Mesothelial cell of epicardium (in vitro differentiated cells): ENCODE measurements at regions not wholly inside any gene's neighbourhood (a gene's known extent, or its start where the extent isn't known, plus 50 kb on each side); places are given as distances from the start of the nearest gene placed in this dataset.
"Not testable (repeated sequence)": the region's sequence is repeated elsewhere in the genome, so short reads cannot be mapped to it uniquely, and the experiment has no call there.

Experiments used
- DNase-seq, 2 experiments: peaks; one replicate each; pipeline ENCODE4 v3.0.0; 2021; ENCODE audit warnings: low spot score in 2 of 2; ENCODE audit not compliant: unreplicated experiment in 2 of 2
- H3K27ac Mint-ChIP-seq: 2 replicates; pipeline ENCODE4 v1.8.0; 2021; ENCODE audit warnings: mixed read lengths
- H3K27me3 Mint-ChIP-seq: 2 replicates; pipeline ENCODE4 v1.8.0; 2021; ENCODE audit warnings: low read depth, mixed read lengths
- H3K36me3 Mint-ChIP-seq: 2 replicates; pipeline ENCODE4 v1.8.0; 2021; ENCODE audit warnings: mixed read lengths
- H3K4me1 Mint-ChIP-seq: 2 replicates; pipeline ENCODE4 v1.8.0; 2021; ENCODE audit warnings: mixed read lengths
- H3K4me3 Mint-ChIP-seq: 2 replicates; pipeline ENCODE4 v1.8.0; 2021; ENCODE audit warnings: mild to moderate bottlenecking, moderate library complexity, mixed read lengths
- H3K9me3 Mint-ChIP-seq: 2 replicates; pipeline ENCODE4 v1.8.0; 2021; ENCODE audit warnings: mixed read lengths
- TF ChIP-seq, protein P1 (sequence below): fragments of 200-600 bp; sonication (generic); IDR thresholded peaks from one replicate; pipeline ENCODE4 v1.5.0; 2021; ENCODE audit warnings: antibody characterized with exemption; ENCODE audit not compliant: unreplicated experiment

DNA sequence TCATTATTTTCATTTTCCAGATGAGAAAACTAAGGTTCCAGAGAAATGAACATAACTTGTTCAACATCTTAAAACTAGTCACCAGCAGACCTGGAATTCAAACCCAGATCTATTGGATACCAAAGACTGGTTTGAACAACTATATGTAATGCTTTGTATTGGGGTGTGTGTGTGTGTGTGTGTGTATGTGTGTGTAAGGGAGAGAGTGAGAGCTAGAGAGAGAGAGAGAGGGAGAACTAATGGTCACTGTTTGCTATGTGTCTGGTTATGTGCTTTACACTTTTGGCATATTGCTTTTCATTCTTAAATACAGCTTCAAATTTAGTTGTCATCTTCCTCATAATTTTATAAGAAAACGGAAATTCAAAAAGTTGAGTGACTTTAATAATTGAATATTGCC lies 134.7 kb upstream of the ZNF217 start:
- Mint-ChIP-seq H3K27me3 (no peaks in the 10 kb centered on the region), H3K36me3 (no peaks in the 10 kb centered on the region), H3K4me1 (peaks cover 8% of the 10 kb centered on the region), H3K9me3 (no peaks in the 10 kb centered on the region), H3K4me3 (no peak overlapping the region), H3K27ac (no peak overlapping the region)
- no peak for DNase-seq
- TF ChIP-seq, protein P1, sequence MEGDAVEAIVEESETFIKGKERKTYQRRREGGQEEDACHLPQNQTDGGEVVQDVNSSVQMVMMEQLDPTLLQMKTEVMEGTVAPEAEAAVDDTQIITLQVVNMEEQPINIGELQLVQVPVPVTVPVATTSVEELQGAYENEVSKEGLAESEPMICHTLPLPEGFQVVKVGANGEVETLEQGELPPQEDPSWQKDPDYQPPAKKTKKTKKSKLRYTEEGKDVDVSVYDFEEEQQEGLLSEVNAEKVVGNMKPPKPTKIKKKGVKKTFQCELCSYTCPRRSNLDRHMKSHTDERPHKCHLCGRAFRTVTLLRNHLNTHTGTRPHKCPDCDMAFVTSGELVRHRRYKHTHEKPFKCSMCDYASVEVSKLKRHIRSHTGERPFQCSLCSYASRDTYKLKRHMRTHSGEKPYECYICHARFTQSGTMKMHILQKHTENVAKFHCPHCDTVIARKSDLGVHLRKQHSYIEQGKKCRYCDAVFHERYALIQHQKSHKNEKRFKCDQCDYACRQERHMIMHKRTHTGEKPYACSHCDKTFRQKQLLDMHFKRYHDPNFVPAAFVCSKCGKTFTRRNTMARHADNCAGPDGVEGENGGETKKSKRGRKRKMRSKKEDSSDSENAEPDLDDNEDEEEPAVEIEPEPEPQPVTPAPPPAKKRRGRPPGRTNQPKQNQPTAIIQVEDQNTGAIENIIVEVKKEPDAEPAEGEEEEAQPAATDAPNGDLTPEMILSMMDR: no peak

DNA sequence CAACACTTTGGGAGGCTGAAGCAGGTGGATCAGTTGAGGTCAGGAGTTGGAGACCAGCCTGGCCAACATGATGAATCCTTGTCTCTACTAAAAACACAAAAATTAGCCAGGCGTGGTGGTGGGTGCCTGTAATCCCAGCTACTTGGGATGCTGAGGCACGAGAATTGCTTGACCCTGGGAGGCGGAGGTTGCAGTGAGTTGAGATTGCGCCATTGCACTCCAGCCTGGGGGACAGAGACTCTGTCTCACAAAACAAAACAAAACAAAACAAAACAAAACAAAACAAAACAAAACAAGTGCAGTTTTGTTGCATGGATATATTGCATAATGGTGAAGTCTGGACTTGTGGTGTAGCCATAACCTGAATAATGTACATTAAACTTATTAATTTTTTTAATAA lies 133.6 kb upstream of the ZNF217 start:
- H3K9me3 Mint-ChIP-seq, H3K4me1 Mint-ChIP-seq, H3K4me3 Mint-ChIP-seq, H3K27me3 Mint-ChIP-seq, DNase-seq, H3K36me3 Mint-ChIP-seq, H3K27ac Mint-ChIP-seq: not testable (repeated sequence)

DNA sequence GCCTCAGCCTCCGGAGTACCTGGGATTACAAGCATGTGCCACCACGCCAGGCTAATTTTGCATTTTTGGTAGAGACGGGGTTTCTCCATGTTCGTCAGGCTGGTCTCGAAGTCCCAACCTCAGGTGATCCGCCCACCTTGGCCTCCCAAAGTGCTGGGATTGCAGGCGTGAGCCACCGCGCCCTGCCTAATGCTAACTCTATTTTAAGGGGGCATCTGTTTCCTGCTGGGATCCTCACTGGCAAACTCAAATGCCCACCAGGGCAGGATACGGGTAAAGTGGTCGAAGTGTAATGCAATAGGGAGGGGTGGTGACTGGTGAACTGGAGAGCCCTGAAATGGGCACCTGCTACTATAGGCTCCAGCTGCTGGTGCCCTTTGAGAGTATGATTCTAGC lies 131.9 kb upstream of the ZNF217 start:
- TF ChIP-seq, protein P1: no peak
- DNase-seq: no peak
- no peaks in the 10 kb centered on the region for H3K36me3 Mint-ChIP-seq
- H3K4me3 Mint-ChIP-seq: no peak overlapping the region
- no peak overlapping the region for H3K27ac Mint-ChIP-seq
- no peaks in the 10 kb centered on the region for H3K9me3 Mint-ChIP-seq
- H3K4me1 Mint-ChIP-seq: peaks cover 5% of the 10 kb centered on the region
- H3K27me3 Mint-ChIP-seq: no peaks in the 10 kb centered on the region

DNA sequence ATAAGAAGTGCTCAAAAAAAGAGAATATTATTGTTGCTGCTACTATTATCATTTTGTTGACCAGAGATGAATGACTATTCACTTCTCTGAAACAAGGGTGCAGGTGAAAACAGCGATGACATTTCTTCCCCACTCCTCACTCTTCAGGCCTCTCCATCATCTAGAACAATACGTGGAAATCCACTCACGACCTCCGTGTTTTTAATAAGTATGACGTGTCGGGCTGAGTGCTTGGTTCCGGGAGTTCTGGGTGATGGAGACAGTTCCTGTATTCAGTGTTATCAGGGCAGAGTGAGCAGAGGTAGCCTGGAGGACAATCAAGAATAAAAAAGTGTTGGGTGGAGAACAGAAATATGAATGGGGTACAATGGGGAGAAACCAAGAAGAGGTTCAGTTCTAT lies 130.0 kb upstream of the ZNF217 start:
- Mint-ChIP-seq H3K27me3 (no peaks in the 10 kb centered on the region), H3K9me3 (no peaks in the 10 kb centered on the region), H3K36me3 (no peaks in the 10 kb centered on the region), H3K4me3 (no peak overlapping the region), H3K27ac (no peak overlapping the region), H3K4me1 (no peaks in the 10 kb centered on the region)
- TF ChIP-seq, protein P1: no peak
- DNase-seq: no peak

DNA sequence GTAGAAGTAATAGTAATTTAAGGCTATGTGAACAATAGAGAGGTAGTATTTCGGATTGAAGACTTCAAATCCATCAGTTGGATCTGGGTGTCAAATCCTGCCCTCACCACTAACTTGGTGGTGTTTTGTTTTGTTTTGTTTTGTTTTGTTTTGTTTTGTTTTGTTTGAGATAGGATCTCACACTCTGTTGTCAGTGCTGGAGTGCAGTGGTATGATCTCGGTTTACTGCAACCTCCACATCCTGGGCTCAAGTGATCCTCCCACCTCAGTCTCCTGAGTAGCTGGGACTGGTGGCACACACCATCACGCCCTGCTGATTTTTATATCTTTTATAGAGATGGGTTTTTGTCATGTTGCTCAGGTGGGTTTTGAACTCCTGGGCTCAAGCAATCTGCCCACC lies 129.4 kb upstream of the ZNF217 start:
- TF ChIP-seq, protein P1: no peak
- H3K4me1 Mint-ChIP-seq: peaks cover under 1% of the 10 kb centered on the region
- no peaks in the 10 kb centered on the region for H3K36me3 Mint-ChIP-seq
- no peak for DNase-seq
- H3K27ac Mint-ChIP-seq: no peak overlapping the region
- no peaks in the 10 kb centered on the region for H3K27me3 Mint-ChIP-seq
- no peaks in the 10 kb centered on the region for H3K9me3 Mint-ChIP-seq
- H3K4me3 Mint-ChIP-seq: no peak overlapping the region

DNA sequence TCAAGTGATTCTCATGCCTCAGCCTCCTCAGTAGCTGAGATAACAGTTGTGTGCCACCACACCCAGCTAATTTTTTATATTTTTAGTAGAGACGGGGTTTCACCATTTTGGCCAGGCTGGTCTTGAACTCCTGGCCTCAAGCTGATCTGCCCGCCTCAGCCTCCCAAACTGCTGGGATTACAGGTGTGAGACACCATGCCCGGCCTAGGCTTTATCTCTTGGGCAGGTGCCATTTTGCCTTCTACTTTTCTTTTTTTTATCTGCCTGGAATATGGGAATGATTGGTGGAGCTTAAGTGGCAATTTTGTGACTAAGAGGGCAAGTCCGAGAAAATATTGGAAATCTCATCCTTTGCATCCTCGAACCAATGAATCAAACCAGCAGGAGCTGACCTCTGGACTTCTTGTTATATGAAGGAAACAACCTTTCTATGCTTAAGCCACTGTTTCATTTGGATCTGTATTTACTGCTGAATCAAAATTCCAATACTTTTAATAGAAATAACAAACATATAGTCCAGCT lies 128.9 kb upstream of the ZNF217 start:
- no peak overlapping the region for H3K4me3 Mint-ChIP-seq
- TF ChIP-seq, protein P1: no peak
- no peak overlapping the region for H3K27ac Mint-ChIP-seq
- DNase-seq: no peak
- H3K9me3 Mint-ChIP-seq: no peaks in the 10 kb centered on the region
- H3K36me3 Mint-ChIP-seq: no peaks in the 10 kb centered on the region
- peaks cover 3% of the 10 kb centered on the region for H3K4me1 Mint-ChIP-seq
- H3K27me3 Mint-ChIP-seq: no peaks in the 10 kb centered on the region

DNA sequence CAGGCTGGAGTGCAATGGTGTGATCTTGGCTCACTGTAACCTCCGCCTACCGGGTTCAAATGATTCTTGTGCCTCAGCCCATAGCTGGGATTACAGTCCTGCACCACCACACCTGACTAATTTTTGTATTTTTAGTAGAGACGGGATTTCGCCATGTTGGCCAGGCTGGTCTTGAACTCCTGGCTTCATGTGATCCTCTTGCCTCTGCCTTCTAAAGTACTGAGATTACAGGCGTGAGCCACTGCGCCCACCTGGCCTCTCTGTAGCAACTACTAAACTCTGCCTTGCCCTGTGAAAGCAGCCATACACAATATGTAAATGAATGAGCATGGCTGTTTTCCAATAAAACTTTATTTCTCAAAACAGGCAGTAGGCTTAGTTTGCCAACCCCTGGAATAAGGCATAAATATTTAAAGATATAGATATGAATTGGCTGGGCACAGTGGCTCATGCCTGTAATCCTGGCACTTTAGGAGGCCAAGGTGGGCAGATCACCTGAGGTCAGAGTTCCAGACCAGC lies 127.9 kb upstream of the ZNF217 start:
- H3K36me3 Mint-ChIP-seq, H3K27ac Mint-ChIP-seq, H3K4me1 Mint-ChIP-seq, H3K4me3 Mint-ChIP-seq, DNase-seq, H3K27me3 Mint-ChIP-seq, H3K9me3 Mint-ChIP-seq: not testable (repeated sequence)

DNA sequence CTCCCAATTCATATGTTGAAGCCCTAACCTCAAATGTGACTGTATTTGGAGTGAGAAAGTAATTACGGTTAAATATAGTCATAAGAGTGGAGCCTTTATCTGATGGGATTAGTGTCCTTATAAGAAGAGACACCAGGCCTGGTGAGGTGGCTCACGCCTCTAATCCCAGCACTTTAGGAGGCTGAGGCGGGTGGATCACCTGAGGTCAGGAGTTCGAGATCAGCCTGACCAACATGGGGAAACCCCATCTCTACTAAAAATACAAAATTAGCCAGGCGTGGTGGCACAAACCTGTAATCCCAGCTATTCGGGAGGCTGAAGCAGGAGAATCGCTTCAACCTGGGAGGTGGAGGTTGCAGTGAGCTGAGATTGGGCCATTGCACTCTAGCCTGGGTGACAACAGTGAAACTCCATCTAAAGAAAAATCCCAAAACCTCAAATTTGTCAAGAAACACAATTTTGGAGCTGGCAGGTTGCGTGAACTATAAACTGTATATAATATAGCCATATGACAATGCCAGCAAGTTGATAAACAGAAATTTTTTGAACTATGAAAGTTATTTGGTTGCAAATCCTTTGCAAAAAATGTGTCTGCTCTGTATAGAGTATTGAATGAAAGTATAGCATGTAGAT lies 125.6 kb upstream of the ZNF217 start:
- not testable (repeated sequence) for H3K4me1 Mint-ChIP-seq, H3K9me3 Mint-ChIP-seq, H3K36me3 Mint-ChIP-seq

More for the DNA sequence above, 125.6 kb upstream of the ZNF217 start:
- H3K27ac Mint-ChIP-seq, H3K27me3 Mint-ChIP-seq, H3K4me3 Mint-ChIP-seq, DNase-seq: not testable (repeated sequence)
